K562 (cell line): ENCODE measurements at regions not wholly inside any gene's neighbourhood (a gene's known extent, or its start where the extent isn't known, plus 50 kb on each side); places are given as distances from the start of the nearest gene placed in this dataset.

Experiments
- ATAC-seq: fragments of 200-7000 bp; cut with Tn5 transposase; 3 replicates; pipeline ENCODE4 v1.9.1; 2020; ENCODE audit warnings: moderate library complexity
- BruUV-seq: library from RNA; stranded (reverse); fragments of 400-500 nt; replicated peaks from 2 replicates; lab custom pipeline; 2021; lab: Mats Ljungman, UMichigan
- CTCF ChIA-PET: fragments of 300-600 bp; formaldehyde crosslinking; extraction: SDS; loops from one replicate; lab custom pipeline; 2021; ENCODE audit warnings: low intra/inter-chr PET ratio; lab: Yijun Ruan, JAX
- POLR2A ChIA-PET: fragments of 300-600, 350-650 bp; sonication (Branson Sonifier 250); formaldehyde crosslinking; extraction: SDS; loops from one replicate; lab custom pipeline; 2021; ENCODE audit warnings: antibody characterized with exemption, inconsistent platforms; lab: Yijun Ruan, JAX
- DNase-seq, 4 experiments: peaks; one replicate each; pipeline versions ENCODE4 v3.0.0 to v3.0.0-alpha.2; 2011 to 2018; ENCODE audit warnings: low spot score in 3 of 4, mixed read lengths in 3 of 4; ENCODE audit errors: extremely low read depth in 1 of 4
- FAIRE-seq: peaks from 2 replicates; lab custom pipeline; 2011; peaks lifted over from hg19 to GRCh38; lab: Jason Lieb, UNC
- H2AFZ ChIP-seq: 2 replicates; pipeline ENCODE4 v1.6.0; 2011; ENCODE audit warnings: low read depth, low read length, control low read depth, inconsistent platforms
- H3K27ac ChIP-seq: fragments of 200-600 bp; 3 replicates; pipeline ENCODE4 v1.8.0; 2011; ENCODE audit warnings: low read depth, mild to moderate bottlenecking, control low read depth, inconsistent platforms, low read length, moderate library complexity, mixed read lengths; ENCODE audit errors: extremely low read depth
- H3K27me3 ChIP-seq, 2 experiments: fragments of 300-600 bp in 1 of 2; 2 replicates in 1 of 2; 3 replicates in 1 of 2; pipeline versions ENCODE4 v1.6.0 to v1.8.0; 2011; ENCODE audit warnings: inconsistent platforms in 2 of 2, low read length in 2 of 2, mild to moderate bottlenecking in 1 of 2, mixed read lengths in 1 of 2, moderate library complexity in 1 of 2; ENCODE audit not compliant: control insufficient read depth in 2 of 2, insufficient read depth in 2 of 2
- H3K36me3 ChIP-seq: fragments of 300-600 bp; 3 replicates; pipeline ENCODE4 v1.8.0; 2011; ENCODE audit warnings: mild to moderate bottlenecking, low read length, inconsistent platforms; ENCODE audit not compliant: control insufficient read depth, insufficient read depth
- H3K4me1 ChIP-seq, 2 experiments: fragments of 200-600 bp in 1 of 2; replicated peaks in 1 of 2; 2 replicates in 1 of 2; 3 replicates in 1 of 2; pipeline versions ENCODE4 v1.5.1 to v1.8.0; 2011; ENCODE audit warnings: inconsistent platforms in 2 of 2, low read length in 2 of 2, mild to moderate bottlenecking in 1 of 2, mixed read lengths in 1 of 2, moderate library complexity in 1 of 2; ENCODE audit not compliant: control insufficient read depth in 2 of 2, insufficient read depth in 2 of 2
- H3K4me2 ChIP-seq: 2 replicates; pipeline ENCODE4 v1.6.1; 2011; ENCODE audit warnings: low read length, control low read depth, inconsistent platforms, mixed read lengths; ENCODE audit not compliant: insufficient read depth
- H3K4me3 ChIP-seq: fragments of 200-600 bp; sonication (generic), shearing (Covaris generic); 2 replicates; pipeline ENCODE4 v1.5.1; 2016; ENCODE audit warnings: control low read depth, inconsistent platforms
- H3K79me2 ChIP-seq: fragments of 200-600 bp; 3 replicates; pipeline ENCODE4 v1.8.0; 2011; ENCODE audit warnings: low read length, inconsistent platforms; ENCODE audit not compliant: control insufficient read depth, insufficient read depth
- H3K9ac ChIP-seq, 2 experiments: 2 replicates each; pipeline versions ENCODE4 v1.6.0 to v1.6.1; 2011; ENCODE audit warnings: low read depth in 2 of 2, low read length in 2 of 2, control low read depth in 1 of 2, inconsistent platforms in 1 of 2, mild to moderate bottlenecking in 1 of 2, mixed read lengths in 1 of 2; ENCODE audit not compliant: insufficient read depth in 1 of 2
- H3K9me1 ChIP-seq: one replicate; pipeline ENCODE4 v1.6.0; 2011; ENCODE audit warnings: inconsistent platforms, mild to moderate bottlenecking, low read length, moderate library complexity; ENCODE audit not compliant: control insufficient read depth, insufficient read depth
- H3K9me3 ChIP-seq: replicated peaks from 2 replicates; pipeline ENCODE4 v1.5.1; 2011; ENCODE audit warnings: low read depth, low read length, inconsistent platforms; ENCODE audit not compliant: control insufficient read depth, insufficient read depth
- H4K20me1 ChIP-seq: replicated peaks from 2 replicates; pipeline ENCODE4 v1.6.1; 2011; ENCODE audit warnings: low read length, inconsistent platforms, mixed read lengths; ENCODE audit not compliant: control insufficient read depth, insufficient read depth
- CAMTA2 ChIP-seq: fragments of 250-450 bp; sonication (Bioruptor Pico); conservative IDR thresholded peaks from 2 replicates; pipeline ENCODE4 v1.5.1; 2022
- ELF4 ChIP-seq: fragments of 450-650 bp; formaldehyde crosslinking; IDR thresholded peaks from 2 replicates; pipeline ENCODE4 v1.4.0; 2022; ENCODE audit warnings: missing genetic modification characterization
- ESRRA ChIP-seq: fragments of 450-650 bp; IDR thresholded peaks from 2 replicates; pipeline ENCODE4 v1.6.1; 2014; ENCODE audit warnings: low read depth, mild to moderate bottlenecking, moderate library complexity, borderline replicate concordance
- GATAD2A ChIP-seq: fragments of 450-650 bp; IDR thresholded peaks from 2 replicates; pipeline ENCODE4 v1.6.1; 2017
- HDAC1 ChIP-seq, 2 experiments: fragments of 450-650 bp; IDR thresholded peaks; 2 replicates each; pipeline ENCODE4 v1.6.1; 2016 to 2017; ENCODE audit warnings: inconsistent platforms in 1 of 2, mild to moderate bottlenecking in 1 of 2, moderate library complexity in 1 of 2
- HLTF ChIP-seq: fragments of 450-650 bp; IDR thresholded peaks from 2 replicates; pipeline ENCODE4 v1.6.1; 2016
- JUND ChIP-seq, 2 experiments: IDR thresholded peaks; 2 replicates in 1 of 2; 3 replicates in 1 of 2; pipeline ENCODE4 v1.6.1; 2011; ENCODE audit warnings: borderline replicate concordance in 2 of 2, low read depth in 2 of 2, low read length in 2 of 2, improper control_type of control experiment in 1 of 2, missing biosample characterization in 1 of 2, missing genetic modification characterization in 1 of 2, missing genetic modification reagents in 1 of 2
- MTA1 ChIP-seq: fragments of 450-650 bp; IDR thresholded peaks from 2 replicates; pipeline ENCODE4 v1.6.1; 2017; ENCODE audit warnings: borderline replicate concordance
- NFE2 ChIP-seq: IDR thresholded peaks from 2 replicates; pipeline ENCODE4 v1.6.1; 2014; ENCODE audit warnings: antibody characterized with exemption, low read depth
- NR2C2 ChIP-seq, 2 experiments: fragments of 200-800 bp in 1 of 2; sonication (Bioruptor generic) in 1 of 2; sonication (generic) in 1 of 2; formaldehyde crosslinking in 1 of 2; IDR thresholded peaks; 2 replicates each; pipeline versions ENCODE4 v1.6.1 to v1.8.0; 2016 to 2022; ENCODE audit warnings: mild to moderate bottlenecking in 1 of 2, missing compliant biosample characterization in 1 of 2, missing genetic modification characterization in 1 of 2, missing genetic modification reagents in 1 of 2
- RBM17 ChIP-seq: fragments of 200-400 bp; formaldehyde crosslinking; IDR thresholded peaks from 2 replicates; pipeline ENCODE4 v1.6.1; 2017; ENCODE audit warnings: low read depth, mild to moderate bottlenecking, low read length, borderline replicate concordance
- RFX7 ChIP-seq: fragments of 250-450 bp; sonication (Bioruptor Pico); IDR thresholded peaks from 2 replicates; pipeline ENCODE4 v1.5.1; 2021; ENCODE audit warnings: mild to moderate bottlenecking
- SMAD1 ChIP-seq: fragments of 150-350 bp; IDR thresholded peaks from 2 replicates; pipeline ENCODE4 v1.6.1; 2014; ENCODE audit warnings: low read length, low read depth; ENCODE audit not compliant: partially characterized antibody
- SPI1 ChIP-seq: IDR thresholded peaks from 2 replicates; pipeline ENCODE4 v1.6.1; 2011; ENCODE audit warnings: low read depth, low read length, control low read depth, borderline replicate concordance
- TAF1 ChIP-seq: IDR thresholded peaks from 2 replicates; pipeline ENCODE4 v1.6.1; 2011; ENCODE audit warnings: mild to moderate bottlenecking, low read length, moderate library complexity; ENCODE audit not compliant: insufficient read depth, control insufficient read depth, severe bottlenecking; ENCODE audit errors: extremely low read depth
- WHSC1 ChIP-seq: IDR thresholded peaks from one replicate; pipeline ENCODE4 v1.6.1; 2012; ENCODE audit warnings: low read length, control low read depth, inconsistent platforms
- ZNF3 ChIP-seq: fragments of 250-450 bp; sonication (Bioruptor Pico); IDR thresholded peaks from 2 replicates; pipeline ENCODE4 v1.5.0; 2021; ENCODE audit warnings: mild to moderate bottlenecking, moderate library complexity
- WGBS: fragments of 100-300 bp; shearing (Covaris generic); methylation state at CpG from one replicate; pipeline ENCODE4 v1.1.6; 2016; ENCODE audit warnings: low coverage, mixed read lengths; ENCODE audit not compliant: insufficient coverage; ENCODE audit errors: missing lambda C conversion rate; 5-methylcytosine and 5-hydroxymethylcytosine counted together
- in situ Hi-C: fragments of 300-500 bp; cut with MboI; formaldehyde crosslinking; loops from 4 replicates; pipeline ENCODE4 v1.15.0; 2018; ENCODE audit warnings: inconsistent platforms, mixed read lengths
- intact Hi-C: fragments of 100-400 bp; cut with micrococcal nuclease; formaldehyde crosslinking; loops from 2 replicates; pipeline ENCODE4 v1.14.2; 2022
- TF ChIP-seq, protein P1 (sequence below): IDR thresholded peaks from 2 replicates; pipeline ENCODE4 v1.6.1; 2016; ENCODE audit warnings: missing genetic modification characterization, missing compliant biosample characterization
- TF ChIP-seq, protein P2 (sequence below), 2 experiments: IDR thresholded peaks; 2 replicates each; pipeline ENCODE4 v1.6.1; 2011; ENCODE audit warnings: borderline replicate concordance in 1 of 2, control low read depth in 1 of 2, low read depth in 1 of 2, low read length in 1 of 2, mild to moderate bottlenecking in 1 of 2, mixed read lengths in 1 of 2, moderate library complexity in 1 of 2; ENCODE audit not compliant: insufficient read depth in 1 of 2, insufficient read length in 1 of 2, poor library complexity in 1 of 2, severe bottlenecking in 1 of 2; ENCODE audit errors: extremely low read depth in 1 of 2
- TF ChIP-seq, protein P3 (sequence below): fragments of 450-650 bp; IDR thresholded peaks from 2 replicates; pipeline ENCODE4 v1.6.1; 2016; ENCODE audit warnings: low read depth, mild to moderate bottlenecking, moderate library complexity

DNA sequence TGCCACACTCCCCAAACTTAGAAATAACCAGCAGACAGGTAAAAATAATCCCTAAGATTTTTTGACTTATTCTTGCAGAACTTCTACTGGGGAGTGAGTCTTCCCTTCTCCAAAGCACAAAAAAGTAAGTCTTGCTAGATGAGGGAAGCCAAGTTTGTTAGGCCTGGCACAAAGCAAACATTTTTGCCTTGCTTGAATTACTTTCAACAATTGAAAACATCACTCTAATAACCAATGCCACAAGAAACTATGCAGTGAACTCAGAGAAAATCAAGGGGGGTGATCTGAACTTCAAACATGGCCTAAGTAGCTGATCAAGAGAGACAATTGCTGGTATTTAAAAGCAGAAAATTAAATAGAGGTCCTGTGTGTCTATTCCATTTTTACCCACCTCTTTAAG, 123.6 kb upstream of the SLC1A3 start (continued):
- TF ChIP-seq, protein P1, sequence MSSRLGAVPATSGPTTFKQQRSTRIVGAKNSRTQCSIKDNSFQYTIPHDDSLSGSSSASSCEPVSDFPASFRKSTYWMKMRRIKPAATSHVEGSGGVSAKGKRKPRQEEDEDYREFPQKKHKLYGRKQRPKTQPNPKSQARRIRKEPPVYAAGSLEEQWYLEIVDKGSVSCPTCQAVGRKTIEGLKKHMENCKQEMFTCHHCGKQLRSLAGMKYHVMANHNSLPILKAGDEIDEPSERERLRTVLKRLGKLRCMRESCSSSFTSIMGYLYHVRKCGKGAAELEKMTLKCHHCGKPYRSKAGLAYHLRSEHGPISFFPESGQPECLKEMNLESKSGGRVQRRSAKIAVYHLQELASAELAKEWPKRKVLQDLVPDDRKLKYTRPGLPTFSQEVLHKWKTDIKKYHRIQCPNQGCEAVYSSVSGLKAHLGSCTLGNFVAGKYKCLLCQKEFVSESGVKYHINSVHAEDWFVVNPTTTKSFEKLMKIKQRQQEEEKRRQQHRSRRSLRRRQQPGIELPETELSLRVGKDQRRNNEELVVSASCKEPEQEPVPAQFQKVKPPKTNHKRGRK (tag) = no peak
- no peak for TF ChIP-seq MTA1
- TF ChIP-seq SMAD1 = no peak
- TF ChIP-seq JUND (IDR thresholded peaks at IDR 0.05; ENCODE audit: borderline replicate concordance, low read depth, low read length) = no peak
- no peak for TF ChIP-seq JUND (tag; IDR thresholded peaks at IDR 0.05; ENCODE audit: borderline replicate concordance, low read depth, low read length)
- no peak for TF ChIP-seq WHSC1
- no peak for TF ChIP-seq HDAC1 (IDR thresholded peaks at IDR 0.05)

DNA sequence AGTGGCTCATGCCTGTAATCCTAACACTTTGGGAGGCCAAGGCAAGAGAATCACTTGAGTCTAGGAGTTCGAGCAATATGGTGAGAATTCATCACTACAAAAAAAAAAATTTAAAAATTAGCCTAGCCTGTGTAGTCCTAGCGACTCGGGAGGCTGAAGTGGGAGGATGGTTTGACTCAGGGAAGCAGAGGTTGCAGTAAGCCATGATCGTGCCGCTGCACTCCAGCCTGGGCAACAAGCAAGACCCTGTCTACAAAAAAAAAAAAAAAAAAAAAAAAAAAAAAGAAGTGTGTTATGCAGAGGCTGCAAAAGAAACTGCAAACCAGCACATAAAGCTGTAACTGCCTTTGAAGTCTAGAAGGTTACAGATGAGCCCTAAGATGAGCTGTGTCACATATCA, 116.9 kb upstream of the SLC1A3 start:
- POLR2A ChIA-PET = no interaction called here
- TF ChIP-seq NR2C2 (CRISPR knock-in tag; IDR thresholded peaks at IDR 0.05) (no peak), NR2C2 (tag; IDR thresholded peaks at IDR 0.05) (no peak), RBM17 (no peak), ESRRA (no peak), HLTF (no peak), CAMTA2 (no peak), ELF4 (CRISPR knock-in tag) (no peak), SPI1 (no peak), ZNF3 (CRISPR knock-in tag) (no peak), RFX7 (CRISPR knock-in tag) (no peak), TAF1 (no peak), GATAD2A (no peak), NFE2 (no peak)
- TF ChIP-seq, protein P2, sequence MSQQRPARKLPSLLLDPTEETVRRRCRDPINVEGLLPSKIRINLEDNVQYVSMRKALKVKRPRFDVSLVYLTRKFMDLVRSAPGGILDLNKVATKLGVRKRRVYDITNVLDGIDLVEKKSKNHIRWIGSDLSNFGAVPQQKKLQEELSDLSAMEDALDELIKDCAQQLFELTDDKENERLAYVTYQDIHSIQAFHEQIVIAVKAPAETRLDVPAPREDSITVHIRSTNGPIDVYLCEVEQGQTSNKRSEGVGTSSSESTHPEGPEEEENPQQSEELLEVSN (IDR thresholded peaks at IDR 0.05; ENCODE audit: borderline replicate concordance in 1 of 2, extremely low read depth in 1 of 2, insufficient read depth in 1 of 2, insufficient read length in 1 of 2, low read depth in 1 of 2, low read length in 1 of 2, poor library complexity in 1 of 2, severe bottlenecking in 1 of 2) = no peak
- TF ChIP-seq, protein P3, sequence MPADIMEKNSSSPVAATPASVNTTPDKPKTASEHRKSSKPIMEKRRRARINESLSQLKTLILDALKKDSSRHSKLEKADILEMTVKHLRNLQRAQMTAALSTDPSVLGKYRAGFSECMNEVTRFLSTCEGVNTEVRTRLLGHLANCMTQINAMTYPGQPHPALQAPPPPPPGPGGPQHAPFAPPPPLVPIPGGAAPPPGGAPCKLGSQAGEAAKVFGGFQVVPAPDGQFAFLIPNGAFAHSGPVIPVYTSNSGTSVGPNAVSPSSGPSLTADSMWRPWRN = no peak

More for the DNA sequence above, 116.9 kb upstream of the SLC1A3 start:
- Histone ChIP-seq H3K9ac (no peak overlapping the region), H3K36me3 (no peaks in the 10 kb centered on the region), H3K4me1 (no peaks in the 10 kb centered on the region; a peak in 1 of 5 replicates), H4K20me1 (no peaks in the 10 kb centered on the region), H3K9me3 (no peaks in the 10 kb centered on the region), H3K27me3 (no peaks in the 10 kb centered on the region; a peak in 1 of 5 replicates), H3K79me2 (no peaks in the 10 kb centered on the region), H3K27ac (no peak overlapping the region), H3K4me3 (no peak overlapping the region), H3K4me2 (no peak overlapping the region), H2AFZ (no peak overlapping the region), H3K9me1 (no peaks in the 10 kb centered on the region)
- CTCF ChIA-PET = no interaction called here
- BruUV-seq = no TSS peak
- WGBS = 16% methylated on average over 5 of the region's 5 CpGs
- FAIRE-seq (no peak), DNase-seq (no peak), ATAC-seq (no peak)
- intact Hi-C loops = no loop called here
- in situ Hi-C loops = no loop called here
